ENCODE measurements at regions not wholly inside any gene's neighbourhood (a gene's known extent, or its start where the extent isn't known, plus 50 kb on each side); places are given as distances from the start of the nearest gene placed in this dataset.
"Not testable (repeated sequence)": the region's sequence is repeated elsewhere in the genome, so short reads cannot be mapped to it uniquely, and the experiment has no call there.

GRCh38 chr1:14265495-14265894 lies 333.0 kb upstream of the KAZN start:
- no peak for TF ChIP-seq CTCF (IDR thresholded peaks at IDR 0.05; ENCODE audit: low read depth, low read length)
- no peak overlapping the region for H3K4me3 ChIP-seq (ENCODE audit: low read depth, low read length)

- no peak for TF ChIP-seq CTCF (IDR thresholded peaks at IDR 0.05; ENCODE audit: low read depth, low read length)
- H3K4me3 ChIP-seq (ENCODE audit: low read depth, low read length) = no peak overlapping the region
Observed at GRCh38 chr1:14267991-14268390, 330.5 kb upstream of the KAZN start.

- no peak for TF ChIP-seq CTCF (IDR thresholded peaks at IDR 0.05; ENCODE audit: low read depth, low read length)
- no peak overlapping the region for H3K4me3 ChIP-seq (ENCODE audit: low read depth, low read length)
Observed at GRCh38 chr1:14270821-14271220, 327.7 kb upstream of the KAZN start.

GRCh38 chr1:14273811-14274210 lies 324.7 kb upstream of the KAZN start:
- no peak overlapping the region for H3K4me3 ChIP-seq (ENCODE audit: low read depth, low read length)
- no peak for TF ChIP-seq CTCF (IDR thresholded peaks at IDR 0.05; ENCODE audit: low read depth, low read length)

GRCh38 chr1:14279891-14280290 lies 318.6 kb upstream of the KAZN start:
- not testable (repeated sequence) for H3K4me3 ChIP-seq (ENCODE audit: low read depth, low read length)

GRCh38 chr1:14280909-14281308 lies 317.6 kb upstream of the KAZN start:
- TF ChIP-seq CTCF (IDR thresholded peaks at IDR 0.05; ENCODE audit: low read depth, low read length) = no peak
- no peak overlapping the region for H3K4me3 ChIP-seq (ENCODE audit: low read depth, low read length)

GRCh38 chr1:14281412-14281811 lies 317.1 kb upstream of the KAZN start:
- no peak for TF ChIP-seq CTCF (IDR thresholded peaks at IDR 0.05; ENCODE audit: low read depth, low read length)
- no peak overlapping the region for H3K4me3 ChIP-seq (ENCODE audit: low read depth, low read length)

- TF ChIP-seq CTCF (IDR thresholded peaks at IDR 0.05; ENCODE audit: low read depth, low read length) = no peak
- no peak overlapping the region for H3K4me3 ChIP-seq (ENCODE audit: low read depth, low read length)
Observed at GRCh38 chr1:14282707-14283106, 315.8 kb upstream of the KAZN start.
